ENCODE measurements at regions not wholly inside any gene's neighbourhood (a gene's known extent, or its start where the extent isn't known, plus 50 kb on each side); places are given as distances from the start of the nearest gene placed in this dataset.
"Not testable (repeated sequence)": the region's sequence is repeated elsewhere in the genome, so short reads cannot be mapped to it uniquely, and the experiment has no call there.

- DNase-seq: no peak
These were observed 707.5 kb downstream of the GALC start for GRCh38 chr14:87285506-87285905.

GRCh38 chr14:87283547-87283946, 709.4 kb downstream of the GALC start:
- no peak for DNase-seq

- no peak for DNase-seq
These were observed 710.7 kb downstream of the GALC start for GRCh38 chr14:87282266-87282665.

GRCh38 chr14:87278415-87278814, 714.6 kb downstream of the GALC start:
- DNase-seq: no peak

- no peak for DNase-seq
These were observed 721.7 kb downstream of the GALC start for GRCh38 chr14:87271331-87271730.

DNA sequence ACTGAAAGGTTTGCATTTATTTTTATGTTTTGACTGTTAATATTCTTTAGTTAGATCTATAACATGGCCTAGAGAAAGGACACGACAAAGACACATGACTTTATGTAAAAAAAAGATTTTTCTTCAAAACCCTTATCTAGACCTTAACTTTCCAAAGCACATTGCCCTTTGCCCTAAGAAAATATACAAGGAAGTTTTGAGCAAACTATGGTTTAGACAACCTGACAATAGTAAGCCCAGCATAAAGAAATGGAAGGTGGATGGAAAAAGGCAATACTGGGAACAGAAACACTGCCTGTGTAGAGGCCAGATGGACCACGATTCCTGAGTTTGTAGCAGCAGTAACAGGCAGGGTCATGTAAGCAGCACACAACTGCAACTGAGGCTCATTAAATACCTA, 724.0 kb downstream of the GALC start:
- DNase-seq: no peak

DNA sequence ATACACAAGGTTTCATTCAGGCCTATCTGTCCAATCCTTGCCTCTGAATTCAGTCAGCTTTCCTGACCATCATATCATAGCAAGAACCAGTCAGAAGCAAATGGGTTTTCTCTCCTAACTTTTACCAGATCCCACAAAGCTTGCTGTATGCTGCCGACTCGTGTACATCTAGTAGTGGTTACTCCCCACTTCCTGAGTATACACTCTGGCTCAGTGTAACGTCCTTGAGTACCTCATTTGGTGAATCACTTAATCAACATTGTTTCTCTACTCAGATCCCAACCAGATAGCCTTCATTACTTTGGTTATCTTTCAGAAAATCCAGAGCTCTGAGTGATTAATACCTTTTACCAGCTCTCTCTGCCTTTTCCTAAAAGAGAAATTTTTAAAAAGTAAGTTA, 728.2 kb downstream of the GALC start:
- DNase-seq: no peak

- no peak for DNase-seq
These were observed 728.7 kb downstream of the GALC start for GRCh38 chr14:87264272-87264785.

DNA sequence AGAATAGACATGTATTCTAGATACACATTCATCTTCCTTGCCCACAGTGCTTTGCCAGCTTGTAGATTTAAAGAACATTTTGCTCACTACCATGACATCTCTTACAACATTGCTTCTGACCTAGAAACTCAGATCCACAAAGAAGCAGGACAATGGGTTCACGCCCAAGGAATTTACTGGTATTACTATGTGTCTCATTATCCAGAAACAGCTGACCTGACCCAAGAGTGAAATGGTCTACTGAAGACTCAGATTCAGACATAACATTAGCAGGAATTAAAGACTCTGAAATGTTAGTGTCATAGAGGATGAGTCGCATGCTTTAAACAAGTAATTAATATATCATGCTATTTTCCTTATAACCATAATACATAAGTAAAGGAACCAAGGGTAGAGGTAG, 731.4 kb downstream of the GALC start:
- no peak for DNase-seq

GRCh38 chr14:87260460-87260859, 732.5 kb downstream of the GALC start:
- DNase-seq: no peak

DNA sequence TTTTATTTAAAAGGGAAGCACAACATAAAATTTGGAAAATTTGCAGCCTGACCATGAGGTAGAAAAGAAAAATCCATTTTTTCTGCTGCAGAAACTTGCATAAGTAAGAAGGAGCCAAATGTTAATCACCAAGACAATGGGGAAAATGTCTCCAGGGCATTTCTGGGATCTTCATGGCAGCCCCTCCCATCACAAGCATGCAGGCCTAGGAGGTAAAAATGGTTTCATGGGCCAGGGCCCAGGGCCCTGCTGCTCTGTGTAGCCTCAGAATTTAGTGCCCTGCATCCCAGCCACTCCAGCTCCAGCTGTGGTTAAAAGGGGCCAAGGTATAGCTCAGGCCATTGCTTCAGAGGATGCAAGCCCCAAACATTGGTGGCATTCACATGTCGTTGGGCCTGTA, 735.6 kb downstream of the GALC start:
- no peak for DNase-seq

- no peak for DNase-seq
These were observed 737.9 kb downstream of the GALC start for GRCh38 chr14:87255058-87255457.

DNA sequence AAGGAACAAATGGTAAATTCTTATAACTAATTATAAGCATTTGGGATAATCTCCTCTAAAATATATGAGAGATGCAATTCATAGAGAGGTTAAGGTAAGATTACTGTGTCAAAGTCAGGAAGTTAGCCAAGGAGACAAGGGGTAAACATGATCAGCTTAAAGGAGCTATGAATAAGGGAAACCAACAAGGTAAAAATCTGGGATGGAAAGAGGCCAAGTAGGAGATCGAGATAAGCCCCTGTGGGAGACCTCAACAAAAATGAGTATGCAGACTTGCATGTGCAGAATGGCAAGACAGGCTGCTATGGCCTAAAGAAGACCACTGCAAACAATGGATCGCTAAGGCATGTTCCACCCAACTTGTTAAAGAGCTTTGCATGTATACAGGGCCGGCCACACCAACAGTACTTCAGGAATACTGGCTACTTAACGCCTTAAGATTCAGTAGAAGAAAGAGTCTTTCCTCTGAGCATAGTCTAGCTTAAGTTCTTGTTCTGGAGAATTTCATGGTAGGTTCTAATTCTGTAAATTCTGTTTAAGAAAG, 738.6 kb downstream of the GALC start:
- no peak for DNase-seq

DNA sequence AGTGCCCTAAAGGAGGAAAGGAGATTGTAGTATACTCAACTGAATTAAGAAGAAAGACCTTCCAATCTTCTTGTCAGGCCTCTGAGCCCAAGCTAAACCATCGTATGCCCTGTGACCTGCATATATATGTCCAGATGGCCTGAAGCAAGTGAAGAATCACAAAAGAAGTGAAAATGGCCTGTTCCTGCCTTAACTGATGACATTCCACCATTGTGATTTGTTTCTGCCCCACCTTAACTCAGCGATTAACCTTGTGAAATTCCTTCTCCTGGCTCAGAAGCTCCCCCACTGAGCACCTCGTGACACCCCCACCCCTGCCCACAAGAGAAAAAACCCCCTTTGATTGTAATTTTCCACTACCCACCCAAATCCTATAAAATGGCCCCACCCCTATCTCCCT, 739.2 kb downstream of the GALC start:
- DNase-seq: not testable (repeated sequence)

DNA sequence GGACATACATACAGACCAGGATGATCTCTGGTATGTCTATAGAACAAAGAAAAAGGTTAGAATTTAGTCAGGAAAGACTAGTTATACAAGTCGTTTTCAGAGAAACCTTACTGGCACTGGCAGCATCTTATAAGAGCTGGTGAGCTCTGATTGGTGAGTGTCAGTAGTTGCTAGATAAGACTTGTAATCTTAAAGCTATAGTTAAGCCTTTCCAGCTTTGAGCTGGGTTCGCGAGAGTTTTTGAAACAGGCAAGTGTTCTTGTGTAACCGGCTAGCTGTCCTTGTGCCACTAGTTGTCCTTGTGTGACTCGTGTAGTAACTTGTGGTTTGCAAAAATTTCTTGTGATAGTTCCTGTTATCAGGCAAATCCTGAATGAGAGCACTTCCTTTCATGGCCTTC, 740.9 kb downstream of the GALC start:
- no peak for DNase-seq

DNA sequence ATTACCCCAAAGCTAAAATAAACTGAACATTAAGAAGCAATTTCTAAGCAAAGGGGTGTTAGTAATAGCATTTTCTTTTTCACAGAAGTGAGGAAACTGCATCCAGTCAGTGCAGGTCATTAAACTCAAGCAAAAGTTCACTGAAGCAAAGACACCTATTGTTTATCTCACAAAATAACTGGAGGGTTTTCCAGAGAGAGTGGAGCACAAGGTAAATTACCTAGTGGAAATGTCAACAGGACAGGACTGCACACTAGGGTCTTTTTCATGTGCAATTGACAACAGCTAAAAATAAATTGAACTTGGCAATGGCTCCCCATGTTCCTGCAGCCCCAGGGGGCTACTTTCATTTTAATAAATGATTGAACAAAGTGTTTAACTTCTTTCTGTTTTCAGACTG, 742.0 kb downstream of the GALC start:
- DNase-seq: no peak

- DNase-seq: no peak
These were observed 751.8 kb downstream of the GALC start for GRCh38 chr14:87241018-87241768.

DNA sequence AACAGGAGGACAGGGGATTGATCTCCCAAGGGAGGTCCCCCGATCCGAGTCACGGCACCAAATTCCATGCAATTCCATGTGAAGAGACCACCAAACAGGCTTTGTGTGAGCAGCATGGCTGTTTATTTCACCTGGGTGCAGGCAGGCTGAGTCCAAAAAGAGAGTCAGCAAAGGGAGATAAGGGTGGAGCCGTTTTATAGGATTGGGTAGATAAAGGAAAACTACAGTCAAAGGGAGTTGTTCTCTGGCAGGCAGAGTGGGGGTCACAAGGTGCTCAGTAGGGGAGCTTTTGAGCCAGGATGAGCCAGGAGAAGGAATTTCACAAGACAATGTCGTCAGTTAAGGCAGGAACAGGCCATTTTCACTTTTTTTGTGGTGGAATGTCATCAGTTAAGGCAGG, 752.7 kb downstream of the GALC start:
- DNase-seq: not testable (repeated sequence)

- DNase-seq: no peak
These were observed 759.1 kb downstream of the GALC start for GRCh38 chr14:87233806-87234384.

GRCh38 chr14:87233266-87233665, 759.7 kb downstream of the GALC start:
- no peak for DNase-seq

DNA sequence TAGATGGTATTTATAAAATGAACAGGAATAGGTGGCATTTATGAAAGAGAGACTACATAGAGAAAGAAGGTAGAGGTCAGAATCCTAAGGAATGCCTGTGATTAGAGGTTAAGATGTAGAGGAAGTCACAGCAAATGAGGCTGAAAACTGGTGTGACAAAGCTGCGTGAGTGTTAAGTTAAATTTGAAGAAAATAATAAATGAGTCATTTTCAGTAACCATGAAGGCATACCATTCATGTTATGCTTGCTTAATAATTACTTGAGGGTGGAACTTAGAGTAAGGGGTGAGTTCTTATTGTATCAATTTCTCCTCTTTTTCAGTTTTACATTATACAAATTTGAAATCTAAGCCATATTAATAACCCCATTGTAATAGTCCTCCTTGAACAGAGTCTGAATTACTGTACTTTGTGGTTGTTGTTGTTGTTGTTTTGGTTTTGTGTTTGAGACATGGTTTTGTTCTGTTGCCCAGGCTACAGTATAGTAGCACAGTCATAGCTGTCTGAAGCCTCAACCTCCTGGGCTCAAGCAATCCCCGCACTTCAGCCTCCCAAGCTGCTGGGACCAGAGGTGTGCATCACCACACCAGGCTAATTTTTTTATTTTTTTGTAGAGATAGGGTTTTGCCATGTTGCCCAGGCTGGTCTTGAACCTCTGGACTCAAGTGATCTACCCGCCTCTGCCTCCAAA, 761.5 kb downstream of the GALC start:
- no peak for DNase-seq

DNA sequence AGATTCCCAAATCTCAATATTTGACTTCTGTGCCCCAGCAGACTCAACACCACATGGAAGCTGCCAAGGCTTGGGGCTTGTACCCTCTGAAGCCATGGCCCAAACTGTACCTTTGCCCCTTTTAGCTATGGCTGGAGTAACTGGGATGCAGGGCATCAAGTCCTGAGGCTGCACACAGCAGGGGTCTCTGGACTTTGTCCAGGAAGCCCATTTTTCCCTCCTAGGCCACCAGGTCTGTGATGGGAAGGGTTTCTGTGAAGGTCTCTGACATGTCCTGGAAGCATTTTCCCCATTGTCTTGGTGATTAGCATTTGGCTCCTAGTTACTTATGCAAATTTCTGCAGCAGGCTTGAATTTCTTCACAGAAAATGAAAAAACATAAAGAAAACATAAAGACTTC, 762.3 kb downstream of the GALC start:
- no peak for DNase-seq

DNA sequence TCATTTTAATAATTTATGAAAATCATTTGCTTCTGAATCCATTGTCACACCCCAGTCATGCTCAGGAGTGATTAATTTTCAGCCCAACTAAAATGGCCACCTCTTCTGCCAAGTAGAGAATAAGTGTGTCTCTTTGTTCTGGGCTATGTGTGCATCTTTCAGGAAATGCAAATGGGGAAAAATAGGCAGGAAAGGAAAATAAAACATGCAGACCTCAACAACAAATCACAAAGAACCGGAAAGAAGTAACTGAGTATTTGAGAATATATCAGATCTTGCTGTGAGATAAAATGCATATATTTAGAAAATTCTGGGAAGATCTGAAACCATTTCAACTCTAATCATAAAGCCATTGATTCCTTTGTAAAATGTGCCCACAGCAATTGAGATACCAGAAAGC, 763.9 kb downstream of the GALC start:
- DNase-seq: no peak

DNA sequence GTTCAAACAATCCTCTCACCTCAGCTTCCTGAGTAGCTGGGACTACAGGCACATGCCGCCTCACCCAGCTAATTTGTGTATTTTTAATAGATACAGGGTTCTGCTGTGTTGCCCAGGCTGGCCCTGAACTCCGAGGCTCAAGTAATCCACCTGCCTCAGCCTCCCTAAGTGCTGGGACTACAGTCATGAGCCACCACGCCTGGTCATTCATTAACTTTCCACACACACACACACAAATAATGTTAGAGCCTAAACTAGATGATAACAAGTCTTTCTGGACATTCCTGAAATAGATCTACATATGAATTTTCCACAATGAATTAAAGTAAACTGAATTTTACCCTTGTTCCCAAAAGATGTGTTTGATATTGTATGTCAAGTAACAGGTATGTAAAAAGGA, 776.0 kb downstream of the GALC start:
- no peak for DNase-seq
